GM23338 (cell line): ENCODE measurements at regions not wholly inside any gene's neighbourhood (a gene's known extent, or its start where the extent isn't known, plus 50 kb on each side); places are given as distances from the start of the nearest gene placed in this dataset.

Experiments
- ATAC-seq: fragments of 200-7000 bp; cut with Tn5 transposase; 3 replicates; pipeline ENCODE4 v1.9.1; 2020
- DNase-seq: peaks from one replicate; pipeline ENCODE4 v3.0.0-alpha.2; 2015; ENCODE audit warnings: low spot score
- H2AFZ ChIP-seq: fragments of 200-600 bp; sonication (generic); 2 replicates; pipeline ENCODE4 v1.8.0; 2016; ENCODE audit warnings: antibody characterized with exemption, mild to moderate bottlenecking, moderate library complexity
- H3F3A ChIP-seq: fragments of 200-600 bp; sonication (generic); replicated peaks from 2 replicates; pipeline ENCODE4 v1.8.0; 2017; ENCODE audit warnings: antibody characterized with exemption, mixed run types, low read depth
- H3K27ac ChIP-seq: fragments of 200-600 bp; sonication (generic); 2 replicates; pipeline ENCODE4 v1.6.1; 2016; ENCODE audit warnings: low read depth
- H3K27me3 ChIP-seq: fragments of 200-600 bp; sonication (generic); 2 replicates; pipeline ENCODE4 v1.8.0; 2016; ENCODE audit warnings: mild to moderate bottlenecking, mixed run types, moderate library complexity; ENCODE audit not compliant: insufficient read depth
- H3K36me3 ChIP-seq: fragments of 200-600 bp; sonication (generic); 2 replicates; pipeline ENCODE4 v1.8.0; 2016; ENCODE audit warnings: mild to moderate bottlenecking; ENCODE audit not compliant: insufficient read depth
- H3K4me1 ChIP-seq: fragments of 200-600 bp; sonication (generic); 2 replicates; pipeline ENCODE4 v1.8.0; 2016; ENCODE audit warnings: mild to moderate bottlenecking, moderate library complexity; ENCODE audit not compliant: insufficient read depth
- H3K4me2 ChIP-seq: fragments of 200-600 bp; sonication (generic); 2 replicates; pipeline ENCODE4 v1.7.1; 2017; ENCODE audit warnings: mixed run types
- H3K4me3 ChIP-seq: fragments of 200-600 bp; sonication (generic); 2 replicates; pipeline ENCODE4 v1.6.1; 2016; ENCODE audit warnings: mixed run types
- H3K79me2 ChIP-seq: fragments of 200-600 bp; sonication (generic); replicated peaks from 2 replicates; pipeline ENCODE4 v1.8.0; 2017; ENCODE audit warnings: mild to moderate bottlenecking; ENCODE audit not compliant: insufficient read depth
- H3K9me2 ChIP-seq: fragments of 200-600 bp; sonication (generic); 2 replicates; pipeline ENCODE4 v1.8.0; 2017; ENCODE audit not compliant: insufficient read depth
- H4K20me1 ChIP-seq: fragments of 200-600 bp; sonication (generic); replicated peaks from 2 replicates; pipeline ENCODE4 v1.8.0; 2017; ENCODE audit warnings: mild to moderate bottlenecking; ENCODE audit not compliant: insufficient read depth
- H3K27ac Mint-ChIP-seq: 2 replicates; pipeline ENCODE4 v1.8.0; 2020; ENCODE audit warnings: inconsistent platforms, mild to moderate bottlenecking, moderate library complexity, mixed read lengths
- H3K27me3 Mint-ChIP-seq: 3 replicates; pipeline ENCODE4 v1.8.0; 2022; ENCODE audit warnings: low read depth, mild to moderate bottlenecking, moderate library complexity, mixed read lengths, inconsistent platforms; ENCODE audit not compliant: insufficient read depth, poor library complexity
- H3K36me3 Mint-ChIP-seq: 3 replicates; pipeline ENCODE4 v1.8.0; 2021; ENCODE audit warnings: low read depth, mild to moderate bottlenecking, inconsistent platforms, moderate library complexity, mixed read lengths
- H3K4me1 Mint-ChIP-seq: 3 replicates; pipeline ENCODE4 v1.8.0; 2020; ENCODE audit warnings: mild to moderate bottlenecking, inconsistent platforms, mixed read lengths
- H3K4me3 Mint-ChIP-seq: 3 replicates; pipeline ENCODE4 v1.8.0; 2021; ENCODE audit warnings: moderate library complexity, mild to moderate bottlenecking, inconsistent platforms, mixed read lengths
- H3K9me3 Mint-ChIP-seq: 3 replicates; pipeline ENCODE4 v1.8.0; 2020; ENCODE audit warnings: moderate library complexity, mild to moderate bottlenecking, inconsistent platforms, mixed read lengths
- CREB1 ChIP-seq: fragments of 250-450 bp; sonication (Bioruptor Pico); IDR thresholded peaks from 2 replicates; pipeline ENCODE4 v1.5.0; 2020; ENCODE audit warnings: low read depth, mild to moderate bottlenecking, moderate library complexity
- ETS1 ChIP-seq: IDR thresholded peaks from 2 replicates; pipeline ENCODE4 v1.6.1; 2016; ENCODE audit warnings: antibody characterized with exemption
- EZH2 ChIP-seq: fragments of 200-600 bp; sonication (generic); IDR thresholded peaks from one replicate; pipeline ENCODE4 v1.8.0; 2017; ENCODE audit warnings: antibody characterized with exemption, mild to moderate bottlenecking, low read depth; ENCODE audit not compliant: unreplicated experiment
- EZH2phosphoT487 ChIP-seq: fragments of 200-600 bp; sonication (generic); IDR thresholded peaks from one replicate; pipeline ENCODE4 v1.8.1; 2018; ENCODE audit warnings: antibody characterized with exemption; ENCODE audit not compliant: unreplicated experiment
- JUNB ChIP-seq: IDR thresholded peaks from one replicate; pipeline ENCODE4 v1.6.1; 2016; ENCODE audit warnings: antibody characterized with exemption; ENCODE audit not compliant: unreplicated experiment
- NANOG ChIP-seq: IDR thresholded peaks from 2 replicates; pipeline ENCODE4 v1.6.1; 2016; ENCODE audit warnings: antibody characterized with exemption, borderline replicate concordance
- POLR2AphosphoS5 ChIP-seq: IDR thresholded peaks from 2 replicates; pipeline ENCODE4 v1.6.1; 2016; ENCODE audit warnings: antibody characterized with exemption, low read depth
- ZNF114 ChIP-seq: fragments of 250-450 bp; sonication (Bioruptor Pico); IDR thresholded peaks from 2 replicates; pipeline ENCODE4 v1.5.0; 2020; ENCODE audit warnings: mild to moderate bottlenecking, moderate library complexity
- ZNF331 ChIP-seq: fragments of 250-450 bp; sonication (Bioruptor Pico); IDR thresholded peaks from 2 replicates; pipeline ENCODE4 v1.5.0; 2020; ENCODE audit warnings: low read depth, mild to moderate bottlenecking, moderate library complexity
- TF ChIP-seq, protein P1 (sequence below): fragments of 250-450 bp; sonication (Bioruptor Pico); IDR thresholded peaks from 2 replicates; pipeline ENCODE4 v1.5.0; 2020; ENCODE audit warnings: mild to moderate bottlenecking, moderate library complexity
- TF ChIP-seq, protein P2 (sequence below), 2 experiments: fragments of 200-600 bp in 1 of 2; sonication (generic) in 1 of 2; conservative IDR thresholded peaks; 2 replicates each; pipeline versions ENCODE4 v1.5.1 to v1.6.1; 2016 to 2017; ENCODE audit warnings: antibody characterized with exemption in 2 of 2, low read depth in 2 of 2, mild to moderate bottlenecking in 2 of 2, moderate library complexity in 1 of 2

GRCh38 chr4:125169192-125169591 is 145.6 kb upstream of the FAT4 start:
- 0 out of 3 replicates have a peak, but pooled peaks cover 4% of the 10 kb centered on the region for H3K9me3 Mint-ChIP-seq
- no peaks in the 10 kb centered on the region for H3K79me2 ChIP-seq
- TF ChIP-seq, protein P1, sequence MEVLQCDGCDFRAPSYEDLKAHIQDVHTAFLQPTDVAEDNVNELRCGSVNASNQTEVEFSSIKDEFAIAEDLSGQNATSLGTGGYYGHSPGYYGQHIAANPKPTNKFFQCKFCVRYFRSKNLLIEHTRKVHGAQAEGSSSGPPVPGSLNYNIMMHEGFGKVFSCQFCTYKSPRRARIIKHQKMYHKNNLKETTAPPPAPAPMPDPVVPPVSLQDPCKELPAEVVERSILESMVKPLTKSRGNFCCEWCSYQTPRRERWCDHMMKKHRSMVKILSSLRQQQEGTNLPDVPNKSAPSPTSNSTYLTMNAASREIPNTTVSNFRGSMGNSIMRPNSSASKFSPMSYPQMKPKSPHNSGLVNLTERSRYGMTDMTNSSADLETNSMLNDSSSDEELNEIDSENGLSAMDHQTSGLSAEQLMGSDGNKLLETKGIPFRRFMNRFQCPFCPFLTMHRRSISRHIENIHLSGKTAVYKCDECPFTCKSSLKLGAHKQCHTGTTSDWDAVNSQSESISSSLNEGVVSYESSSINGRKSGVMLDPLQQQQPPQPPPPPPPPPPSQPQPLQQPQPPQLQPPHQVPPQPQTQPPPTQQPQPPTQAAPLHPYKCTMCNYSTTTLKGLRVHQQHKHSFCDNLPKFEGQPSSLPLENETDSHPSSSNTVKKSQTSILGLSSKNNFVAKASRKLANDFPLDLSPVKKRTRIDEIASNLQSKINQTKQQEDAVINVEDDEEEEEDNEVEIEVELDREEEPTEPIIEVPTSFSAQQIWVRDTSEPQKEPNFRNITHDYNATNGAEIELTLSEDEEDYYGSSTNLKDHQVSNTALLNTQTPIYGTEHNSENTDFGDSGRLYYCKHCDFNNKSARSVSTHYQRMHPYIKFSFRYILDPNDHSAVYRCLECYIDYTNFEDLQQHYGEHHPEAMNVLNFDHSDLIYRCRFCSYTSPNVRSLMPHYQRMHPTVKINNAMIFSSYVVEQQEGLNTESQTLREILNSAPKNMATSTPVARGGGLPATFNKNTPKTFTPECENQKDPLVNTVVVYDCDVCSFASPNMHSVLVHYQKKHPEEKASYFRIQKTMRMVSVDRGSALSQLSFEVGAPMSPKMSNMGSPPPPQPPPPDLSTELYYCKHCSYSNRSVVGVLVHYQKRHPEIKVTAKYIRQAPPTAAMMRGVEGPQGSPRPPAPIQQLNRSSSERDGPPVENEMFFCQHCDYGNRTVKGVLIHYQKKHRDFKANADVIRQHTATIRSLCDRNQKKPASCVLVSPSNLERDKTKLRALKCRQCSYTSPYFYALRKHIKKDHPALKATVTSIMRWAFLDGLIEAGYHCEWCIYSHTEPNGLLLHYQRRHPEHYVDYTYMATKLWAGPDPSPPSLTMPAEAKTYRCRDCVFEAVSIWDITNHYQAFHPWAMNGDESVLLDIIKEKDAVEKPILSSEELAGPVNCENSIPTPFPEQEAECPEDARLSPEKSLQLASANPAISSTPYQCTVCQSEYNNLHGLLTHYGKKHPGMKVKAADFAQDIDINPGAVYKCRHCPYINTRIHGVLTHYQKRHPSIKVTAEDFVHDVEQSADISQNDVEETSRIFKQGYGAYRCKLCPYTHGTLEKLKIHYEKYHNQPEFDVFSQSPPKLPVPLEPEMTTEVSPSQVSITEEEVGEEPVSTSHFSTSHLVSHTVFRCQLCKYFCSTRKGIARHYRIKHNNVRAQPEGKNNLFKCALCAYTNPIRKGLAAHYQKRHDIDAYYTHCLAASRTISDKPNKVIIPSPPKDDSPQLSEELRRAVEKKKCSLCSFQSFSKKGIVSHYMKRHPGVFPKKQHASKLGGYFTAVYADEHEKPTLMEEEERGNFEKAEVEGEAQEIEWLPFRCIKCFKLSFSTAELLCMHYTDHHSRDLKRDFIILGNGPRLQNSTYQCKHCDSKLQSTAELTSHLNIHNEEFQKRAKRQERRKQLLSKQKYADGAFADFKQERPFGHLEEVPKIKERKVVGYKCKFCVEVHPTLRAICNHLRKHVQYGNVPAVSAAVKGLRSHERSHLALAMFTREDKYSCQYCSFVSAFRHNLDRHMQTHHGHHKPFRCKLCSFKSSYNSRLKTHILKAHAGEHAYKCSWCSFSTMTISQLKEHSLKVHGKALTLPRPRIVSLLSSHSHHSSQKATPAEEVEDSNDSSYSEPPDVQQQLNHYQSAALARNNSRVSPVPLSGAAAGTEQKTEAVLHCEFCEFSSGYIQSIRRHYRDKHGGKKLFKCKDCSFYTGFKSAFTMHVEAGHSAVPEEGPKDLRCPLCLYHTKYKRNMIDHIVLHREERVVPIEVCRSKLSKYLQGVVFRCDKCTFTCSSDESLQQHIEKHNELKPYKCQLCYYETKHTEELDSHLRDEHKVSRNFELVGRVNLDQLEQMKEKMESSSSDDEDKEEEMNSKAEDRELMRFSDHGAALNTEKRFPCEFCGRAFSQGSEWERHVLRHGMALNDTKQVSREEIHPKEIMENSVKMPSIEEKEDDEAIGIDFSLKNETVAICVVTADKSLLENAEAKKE = no peak
- TF ChIP-seq JUNB (no peak), ZNF114 (CRISPR knock-in tag) (no peak), POLR2AphosphoS5 (no peak), ETS1 (no peak), EZH2 (no peak), ZNF331 (no peak), CREB1 (CRISPR knock-in tag) (no peak), EZH2phosphoT487 (no peak), NANOG (no peak)
- TF ChIP-seq, protein P2, sequence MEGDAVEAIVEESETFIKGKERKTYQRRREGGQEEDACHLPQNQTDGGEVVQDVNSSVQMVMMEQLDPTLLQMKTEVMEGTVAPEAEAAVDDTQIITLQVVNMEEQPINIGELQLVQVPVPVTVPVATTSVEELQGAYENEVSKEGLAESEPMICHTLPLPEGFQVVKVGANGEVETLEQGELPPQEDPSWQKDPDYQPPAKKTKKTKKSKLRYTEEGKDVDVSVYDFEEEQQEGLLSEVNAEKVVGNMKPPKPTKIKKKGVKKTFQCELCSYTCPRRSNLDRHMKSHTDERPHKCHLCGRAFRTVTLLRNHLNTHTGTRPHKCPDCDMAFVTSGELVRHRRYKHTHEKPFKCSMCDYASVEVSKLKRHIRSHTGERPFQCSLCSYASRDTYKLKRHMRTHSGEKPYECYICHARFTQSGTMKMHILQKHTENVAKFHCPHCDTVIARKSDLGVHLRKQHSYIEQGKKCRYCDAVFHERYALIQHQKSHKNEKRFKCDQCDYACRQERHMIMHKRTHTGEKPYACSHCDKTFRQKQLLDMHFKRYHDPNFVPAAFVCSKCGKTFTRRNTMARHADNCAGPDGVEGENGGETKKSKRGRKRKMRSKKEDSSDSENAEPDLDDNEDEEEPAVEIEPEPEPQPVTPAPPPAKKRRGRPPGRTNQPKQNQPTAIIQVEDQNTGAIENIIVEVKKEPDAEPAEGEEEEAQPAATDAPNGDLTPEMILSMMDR (conservative IDR thresholded peaks at IDR 0.05; ENCODE audit: low read depth in 2 of 2) = no peak
- no peak overlapping the region for H3K4me3 Mint-ChIP-seq
- no peak for DNase-seq
- H3K36me3 Mint-ChIP-seq = peaks cover 5% of the 10 kb centered on the region; the same call in 1 of the 3 replicates
- H3F3A ChIP-seq = no peaks in the 10 kb centered on the region
- no peaks in the 10 kb centered on the region for H3K36me3 ChIP-seq
- H2AFZ ChIP-seq = no peak overlapping the region
- no peaks in the 10 kb centered on the region for H3K4me1 ChIP-seq
- H3K27me3 ChIP-seq = no peaks in the 10 kb centered on the region
- H3K27ac Mint-ChIP-seq = no peak overlapping the region
- no peak overlapping the region for H3K27ac ChIP-seq
- H3K27me3 Mint-ChIP-seq = no peaks in the 10 kb centered on the region
- H3K4me1 Mint-ChIP-seq = no peaks in the 10 kb centered on the region
- peaks cover 4% of the 10 kb centered on the region; the same call in 1 of the 2 replicates for H3K9me2 ChIP-seq
- H3K4me3 ChIP-seq = no peak overlapping the region
- no peaks in the 10 kb centered on the region for H4K20me1 ChIP-seq
- no peak for ATAC-seq
- H3K4me2 ChIP-seq = no peak overlapping the region
